ENCODE measurements at regions not wholly inside any gene's neighbourhood (a gene's known extent, or its start where the extent isn't known, plus 50 kb on each side); places are given as distances from the start of the nearest gene placed in this dataset.

DNA sequence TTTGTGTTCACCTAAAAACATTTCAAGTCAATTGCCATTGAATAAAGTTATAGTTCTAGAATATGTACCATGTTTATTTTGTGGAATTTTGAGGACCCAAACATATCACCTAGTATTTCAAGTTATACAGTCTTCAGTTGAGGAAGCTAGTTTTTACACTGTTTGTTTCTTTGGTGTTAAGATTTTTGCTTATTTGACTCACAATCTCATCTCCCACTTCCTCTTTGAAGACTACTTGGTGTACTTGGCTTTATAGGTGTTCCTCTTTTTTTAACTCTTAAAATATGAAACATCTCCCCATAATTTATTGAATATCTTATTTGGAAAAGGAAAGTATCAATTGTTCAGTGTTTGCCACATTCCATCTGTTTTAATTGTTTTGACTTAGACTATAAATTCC is 675.4 kb downstream of the RAPGEF2 start:
- no peak for TF ChIP-seq POLR2A (IDR thresholded peaks at IDR 0.05)
- TF ChIP-seq, protein P1, sequence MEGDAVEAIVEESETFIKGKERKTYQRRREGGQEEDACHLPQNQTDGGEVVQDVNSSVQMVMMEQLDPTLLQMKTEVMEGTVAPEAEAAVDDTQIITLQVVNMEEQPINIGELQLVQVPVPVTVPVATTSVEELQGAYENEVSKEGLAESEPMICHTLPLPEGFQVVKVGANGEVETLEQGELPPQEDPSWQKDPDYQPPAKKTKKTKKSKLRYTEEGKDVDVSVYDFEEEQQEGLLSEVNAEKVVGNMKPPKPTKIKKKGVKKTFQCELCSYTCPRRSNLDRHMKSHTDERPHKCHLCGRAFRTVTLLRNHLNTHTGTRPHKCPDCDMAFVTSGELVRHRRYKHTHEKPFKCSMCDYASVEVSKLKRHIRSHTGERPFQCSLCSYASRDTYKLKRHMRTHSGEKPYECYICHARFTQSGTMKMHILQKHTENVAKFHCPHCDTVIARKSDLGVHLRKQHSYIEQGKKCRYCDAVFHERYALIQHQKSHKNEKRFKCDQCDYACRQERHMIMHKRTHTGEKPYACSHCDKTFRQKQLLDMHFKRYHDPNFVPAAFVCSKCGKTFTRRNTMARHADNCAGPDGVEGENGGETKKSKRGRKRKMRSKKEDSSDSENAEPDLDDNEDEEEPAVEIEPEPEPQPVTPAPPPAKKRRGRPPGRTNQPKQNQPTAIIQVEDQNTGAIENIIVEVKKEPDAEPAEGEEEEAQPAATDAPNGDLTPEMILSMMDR (IDR thresholded peaks at IDR 0.05), result no peak
